ENCODE measurements at regions not wholly inside any gene's neighbourhood (a gene's known extent, or its start where the extent isn't known, plus 50 kb on each side); places are given as distances from the start of the nearest gene placed in this dataset.
"Not testable (repeated sequence)": the region's sequence is repeated elsewhere in the genome, so short reads cannot be mapped to it uniquely, and the experiment has no call there.

- no peak for DNase-seq (ENCODE audit: low read depth)
Observed at GRCh38 chr4:75422998-75423397, 91.2 kb downstream of the RCHY1 start.

- peak; percentile 35 for DNase-seq (ENCODE audit: low read depth)
Observed at GRCh38 chr4:75412746-75413145, 101.5 kb downstream of the RCHY1 start.

DNA sequence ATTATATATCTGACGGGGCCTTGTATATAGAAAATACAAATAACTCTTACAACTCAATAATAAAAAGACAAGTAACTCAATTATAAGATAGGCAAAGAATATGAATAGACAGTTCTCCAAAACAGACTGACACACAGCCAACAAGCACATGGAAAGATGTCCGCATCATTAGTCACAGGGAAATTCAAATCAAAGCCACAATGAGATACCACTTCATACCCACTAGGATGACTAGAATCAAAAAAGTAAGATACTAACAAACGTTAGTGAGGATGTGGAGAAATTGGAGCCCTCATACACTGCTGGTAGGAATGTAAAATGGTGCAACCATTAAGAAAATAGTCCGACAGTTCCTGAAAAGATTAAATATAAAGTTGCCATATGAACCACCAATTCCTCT is 115.7 kb downstream of the RCHY1 start:
- peak; percentile 22 for DNase-seq (ENCODE audit: low read depth)

DNA sequence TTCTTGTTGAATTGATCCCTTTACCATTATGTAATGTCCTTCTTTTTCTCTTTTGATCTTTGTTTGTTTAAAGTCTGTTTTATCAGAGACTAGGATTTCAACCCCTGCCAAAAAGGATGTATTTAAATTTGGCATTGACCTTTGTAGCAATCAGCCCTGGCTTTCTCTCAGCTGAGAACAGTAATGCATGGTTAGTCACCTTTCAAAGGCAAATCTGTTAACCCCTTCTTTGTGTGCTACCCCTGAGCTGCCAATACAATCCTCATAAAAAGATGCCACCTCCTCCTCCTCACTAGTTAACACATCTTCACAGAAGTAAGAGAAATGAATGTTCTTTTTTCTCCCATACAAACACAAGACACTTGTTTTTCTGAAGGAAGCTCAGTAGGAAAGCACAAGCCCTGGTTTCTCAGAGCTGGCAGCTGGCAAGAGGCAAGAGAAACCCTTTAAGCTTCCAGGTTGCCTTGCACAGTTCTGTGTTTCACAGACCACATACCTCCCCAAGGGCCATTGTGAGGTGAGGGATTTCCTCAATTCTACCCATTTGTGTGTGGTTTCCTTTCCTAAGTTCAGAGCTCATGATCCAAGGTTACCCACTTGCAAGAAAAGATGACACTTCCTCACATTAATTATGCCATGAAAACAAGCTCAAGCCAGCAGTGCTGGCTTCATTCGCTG is 122.6 kb downstream of the RCHY1 start:
- DNase-seq (ENCODE audit: low read depth): no peak

DNA sequence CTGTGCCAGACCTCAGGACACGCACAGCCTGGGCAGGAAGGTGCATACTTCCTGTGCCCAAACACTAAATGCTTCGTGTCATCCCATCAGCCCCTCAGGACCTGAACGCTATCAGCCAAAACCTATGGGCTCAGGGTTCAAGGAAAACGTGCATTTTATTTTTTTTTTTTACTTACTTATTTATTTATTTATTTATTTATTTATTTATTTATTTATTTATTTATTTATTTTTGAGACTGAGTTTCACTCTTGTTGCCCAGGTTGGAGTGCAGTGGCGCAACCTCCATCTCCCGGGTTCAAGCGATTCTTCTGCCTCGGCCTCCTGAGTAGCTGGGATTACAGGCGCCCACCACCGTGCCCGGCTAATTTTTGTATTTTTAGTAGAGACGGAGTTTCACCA is 127.8 kb downstream of the RCHY1 start:
- DNase-seq (ENCODE audit: low read depth): not testable (repeated sequence)

DNA sequence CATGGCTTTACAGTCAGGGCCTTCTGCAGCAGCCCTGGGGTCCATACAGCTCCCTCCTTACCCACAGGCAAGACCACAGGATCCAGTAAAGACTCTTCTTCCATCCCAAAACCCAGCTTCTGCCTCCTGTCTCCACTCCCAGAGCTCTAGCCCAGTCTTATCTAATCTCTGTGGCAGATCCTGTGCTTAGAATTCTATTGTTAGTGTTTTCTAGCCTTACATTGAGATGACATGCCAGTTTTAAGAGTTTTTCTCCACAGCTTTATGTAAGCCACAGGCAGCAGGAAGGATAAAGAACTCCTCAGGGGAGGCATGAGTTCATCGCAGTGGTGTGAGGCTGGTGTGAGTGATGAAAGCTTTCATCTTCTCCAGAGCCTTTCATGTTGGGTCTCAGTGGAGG is 129.1 kb downstream of the RCHY1 start:
- DNase-seq (ENCODE audit: low read depth): no peak

- no peak for DNase-seq (ENCODE audit: low read depth)
Observed at GRCh38 chr4:75376543-75376942, 137.7 kb downstream of the RCHY1 start.

DNA sequence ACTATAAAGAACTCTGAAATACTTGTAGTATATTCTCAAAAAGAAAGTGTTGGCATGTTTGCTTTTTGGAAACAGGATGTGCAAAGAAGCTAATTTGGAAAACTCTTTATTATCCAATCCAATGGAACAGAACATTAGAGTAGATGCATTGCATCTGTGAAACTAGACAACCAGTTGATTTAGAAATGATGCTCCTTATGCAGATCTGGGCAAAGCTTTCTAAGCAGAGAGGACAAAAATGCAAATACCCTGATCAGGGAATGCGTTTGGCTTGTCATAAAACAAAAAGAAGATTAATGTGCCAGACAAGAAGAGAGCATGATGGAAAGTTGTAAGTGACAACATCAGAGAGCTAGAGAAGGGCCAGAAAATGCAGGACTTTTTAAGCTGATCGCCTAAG is 142.3 kb downstream of the RCHY1 start:
- DNase-seq (ENCODE audit: low read depth): no peak

- peak; percentile 12 for DNase-seq (ENCODE audit: low read depth)
Observed at GRCh38 chr4:75370576-75370975, 143.6 kb downstream of the RCHY1 start.

- peak; percentile 23 for DNase-seq (ENCODE audit: low read depth)
Observed at GRCh38 chr4:75345423-75345822, 168.8 kb downstream of the RCHY1 start.

- peak; percentile 42 for DNase-seq (ENCODE audit: low read depth)
Observed at GRCh38 chr4:75344915-75345314, 169.3 kb downstream of the RCHY1 start.

DNA sequence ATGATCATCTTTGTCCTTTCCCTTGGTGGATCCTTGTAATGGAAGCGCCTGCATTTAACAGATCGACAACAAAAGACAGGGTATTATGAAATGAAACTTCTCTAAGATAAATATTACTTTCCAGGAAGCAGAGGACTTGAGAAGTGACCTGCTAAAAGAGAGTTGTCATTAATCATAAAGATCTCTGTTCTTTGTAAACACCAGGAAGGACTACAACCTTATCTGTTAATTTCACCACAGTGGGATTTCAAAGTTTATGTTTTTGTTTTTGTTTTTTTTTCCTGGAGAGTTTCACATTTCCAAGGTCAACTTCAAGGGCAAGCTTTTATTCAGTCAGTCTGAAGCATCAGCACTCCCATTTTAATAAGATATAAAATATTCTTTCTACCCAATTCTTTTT is 170.9 kb downstream of the RCHY1 start:
- DNase-seq (ENCODE audit: low read depth): no peak

DNA sequence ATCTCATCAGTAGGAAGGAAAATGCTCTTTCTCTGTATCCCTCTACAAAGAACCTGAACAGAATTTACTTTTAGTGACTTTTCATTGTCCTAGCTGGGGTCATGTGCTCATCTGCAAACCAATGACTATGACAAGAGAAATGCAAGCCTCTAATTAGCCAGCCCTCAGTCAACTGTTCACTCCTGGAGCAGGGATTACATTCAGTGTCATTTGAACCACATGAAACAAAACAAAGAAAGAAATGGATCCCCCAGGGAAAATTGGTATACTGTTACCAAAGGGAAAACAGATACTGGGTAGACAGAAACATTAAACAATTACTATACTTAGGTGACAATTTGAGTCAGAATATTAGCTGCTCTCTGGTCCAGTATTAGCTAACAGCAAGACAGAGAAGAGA is 173.6 kb downstream of the RCHY1 start:
- DNase-seq (ENCODE audit: low read depth): peak; percentile 54

GRCh38 chr4:75338352-75338880 is 175.8 kb downstream of the RCHY1 start:
- DNase-seq (ENCODE audit: low read depth): no peak

DNA sequence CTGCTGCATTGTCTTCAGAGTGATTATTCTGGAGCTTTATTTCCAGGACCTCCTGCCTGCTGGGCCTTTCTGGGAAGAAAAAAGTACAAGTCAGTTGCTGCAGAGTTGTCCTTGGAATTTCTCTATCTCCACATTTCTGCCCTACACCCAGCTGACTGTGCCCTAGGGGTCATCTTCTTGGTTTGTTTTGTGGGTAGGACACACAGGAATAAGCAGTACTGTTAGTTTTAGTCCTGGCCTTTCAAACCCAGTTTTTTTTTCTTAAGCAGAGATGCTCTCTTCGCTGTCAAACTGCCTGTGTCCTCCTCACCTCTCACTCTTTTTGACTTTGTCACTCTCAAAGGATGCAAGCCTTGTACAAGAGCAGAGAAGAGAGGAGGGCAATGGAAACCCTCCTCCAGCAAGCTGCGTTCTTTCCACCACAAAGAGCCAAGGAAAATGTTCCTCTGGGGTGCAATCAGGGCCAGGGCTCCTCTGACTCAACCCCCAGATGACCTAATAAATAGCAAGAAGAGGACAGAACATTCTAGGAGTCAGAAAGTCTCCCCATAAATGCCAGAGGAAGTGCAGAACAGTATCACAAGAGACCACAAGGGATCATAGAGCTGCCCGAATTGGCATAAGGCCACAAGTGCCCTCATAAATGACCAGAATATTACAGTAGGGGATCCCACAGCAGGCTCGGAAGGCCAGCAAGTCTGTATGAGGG is 186.2 kb downstream of the RCHY1 start:
- DNase-seq (ENCODE audit: low read depth): peak; percentile 51

DNA sequence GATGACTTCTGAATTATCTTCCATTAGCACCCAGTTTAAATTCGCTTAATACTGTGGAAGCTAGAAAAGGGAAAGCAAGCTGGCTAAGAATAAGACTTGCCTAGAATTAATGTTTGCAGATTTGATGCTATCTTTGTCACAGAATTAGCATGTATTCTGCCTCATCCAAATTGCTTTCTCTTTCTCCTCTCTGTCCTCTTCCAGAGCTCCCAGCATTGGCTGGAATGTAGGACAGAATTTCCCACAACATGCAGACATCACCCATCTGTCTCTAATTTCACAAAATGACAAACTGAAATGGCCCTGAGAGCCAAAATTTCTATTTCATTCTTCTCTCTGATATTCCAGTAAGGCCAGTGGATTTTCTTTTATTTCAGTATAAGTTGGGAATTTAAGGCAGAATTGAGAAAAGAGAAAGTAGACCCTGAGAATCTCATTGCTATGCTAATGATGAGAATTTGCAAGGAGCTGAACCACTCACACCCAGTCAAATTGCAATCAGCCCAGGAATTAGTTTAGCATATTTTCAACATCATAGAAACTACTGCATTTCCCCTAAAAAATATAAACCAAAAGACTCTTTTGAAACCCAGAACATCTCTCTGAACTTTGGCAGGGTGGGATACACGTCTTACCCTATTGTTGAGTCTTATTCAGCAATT is 188.8 kb downstream of the RCHY1 start:
- DNase-seq (ENCODE audit: low read depth): peak; percentile 25

- no peak for DNase-seq (ENCODE audit: low read depth)
Observed at GRCh38 chr4:75321484-75321883, 192.7 kb downstream of the RCHY1 start.

- DNase-seq (ENCODE audit: low read depth): not testable (repeated sequence)
Observed at GRCh38 chr4:75317641-75318040, 196.6 kb downstream of the RCHY1 start.

GRCh38 chr4:75308049-75308448 is 206.2 kb downstream of the RCHY1 start:
- no peak for DNase-seq (ENCODE audit: low read depth)

- no peak for DNase-seq (ENCODE audit: low read depth)
Observed at GRCh38 chr4:75306506-75306905, 207.7 kb downstream of the RCHY1 start.

DNA sequence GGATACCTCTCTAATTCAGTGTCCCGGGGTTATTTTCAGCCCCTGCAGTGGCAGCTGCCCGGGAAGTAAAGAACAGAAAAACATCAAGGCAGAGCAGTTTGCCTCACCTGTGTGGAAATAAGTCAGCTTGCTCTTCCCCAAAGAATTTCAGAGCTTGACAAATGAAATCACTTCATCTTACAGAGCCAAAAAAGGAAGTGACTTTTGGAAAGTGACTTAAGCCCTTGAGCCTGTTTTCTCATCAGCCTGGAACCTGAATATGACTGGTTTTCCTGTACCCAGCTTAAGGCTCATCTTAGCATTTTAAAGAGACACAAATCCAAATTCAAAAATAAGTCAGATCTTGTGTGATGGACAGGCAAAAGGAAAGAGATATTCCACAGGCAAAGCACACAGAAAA is 211.6 kb downstream of the RCHY1 start:
- DNase-seq (ENCODE audit: low read depth): no peak

DNA sequence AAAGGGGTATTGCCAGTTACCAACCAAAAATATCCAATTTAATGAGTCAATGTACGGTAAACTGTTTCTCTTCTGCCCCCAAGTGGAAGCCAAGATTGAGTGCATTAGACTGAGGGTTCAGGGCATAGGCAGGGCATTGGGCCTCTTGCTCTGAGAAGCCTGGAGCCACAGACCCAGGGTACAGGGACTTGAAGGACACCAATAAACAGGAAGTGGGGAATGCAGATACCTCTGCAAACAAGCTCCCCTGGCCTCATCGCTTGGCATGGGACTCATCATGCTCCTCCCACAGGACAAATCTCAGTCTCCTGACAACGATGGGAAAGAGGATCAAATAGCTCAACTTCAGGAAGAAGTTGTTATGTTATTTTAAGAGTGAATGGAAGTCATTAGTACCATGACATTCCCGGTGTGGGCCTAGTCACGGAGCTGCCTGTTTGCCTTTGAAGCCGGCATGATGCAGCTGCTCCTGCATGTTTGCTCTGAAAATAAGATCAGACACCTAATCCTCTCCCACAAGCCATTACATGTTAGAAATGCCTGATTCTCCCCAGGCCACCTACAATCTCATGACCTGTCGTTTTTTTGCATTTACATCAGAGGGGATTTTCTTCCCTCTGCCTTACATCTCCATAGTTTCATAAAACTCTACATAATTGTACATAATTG is 224.2 kb downstream of the RCHY1 start:
- DNase-seq (ENCODE audit: low read depth): peak; percentile 34
